KMS-11 (cell line): ENCODE measurements at regions not wholly inside any gene's neighbourhood (a gene's known extent, or its start where the extent isn't known, plus 50 kb on each side); places are given as distances from the start of the nearest gene placed in this dataset.

ENCODE experiments used
- H2AFZ ChIP-seq: fragments of 200-600 bp; sonication (generic); 2 replicates; pipeline ENCODE4 v1.6.1; 2016; ENCODE audit warnings: antibody characterized with exemption, mixed run types, low read depth
- H3K27ac ChIP-seq: fragments of 200-600 bp; sonication (generic); 2 replicates; pipeline ENCODE4 v1.6.1; 2016; ENCODE audit warnings: mild to moderate bottlenecking, mixed run types
- H3K27me3 ChIP-seq: fragments of 200-600 bp; sonication (generic); 2 replicates; pipeline ENCODE4 v1.6.1; 2017; ENCODE audit warnings: mild to moderate bottlenecking, low read depth, mixed run types, moderate library complexity; ENCODE audit not compliant: insufficient read depth
- H3K36me3 ChIP-seq: fragments of 200-600 bp; sonication (generic); 2 replicates; pipeline ENCODE4 v1.6.1; 2017; ENCODE audit warnings: mild to moderate bottlenecking, mixed run types; ENCODE audit not compliant: insufficient read depth
- H3K4me1 ChIP-seq: fragments of 200-600 bp; sonication (generic); 2 replicates; pipeline ENCODE4 v1.6.1; 2016; ENCODE audit warnings: mild to moderate bottlenecking, low read depth, mixed run types; ENCODE audit not compliant: poor library complexity, severe bottlenecking
- H3K4me2 ChIP-seq: fragments of 200-600 bp; sonication (generic); 2 replicates; pipeline ENCODE4 v1.7.0; 2016; ENCODE audit warnings: mild to moderate bottlenecking, mixed run types
- H3K4me3 ChIP-seq: fragments of 200-600 bp; sonication (generic); IDR thresholded peaks from 2 replicates; pipeline ENCODE4 v1.6.1; 2017; ENCODE audit warnings: low read depth, low read length, mixed read lengths; ENCODE audit not compliant: insufficient read depth
- H3K79me2 ChIP-seq: fragments of 200-600 bp; sonication (generic); 2 replicates; pipeline ENCODE4 v1.6.1; 2016; ENCODE audit warnings: low read depth, mixed run types; ENCODE audit not compliant: insufficient read depth
- H3K9ac ChIP-seq: fragments of 200-600 bp; sonication (generic); 2 replicates; pipeline ENCODE4 v1.6.1; 2016; ENCODE audit warnings: mild to moderate bottlenecking, mixed run types
- H4K20me1 ChIP-seq: fragments of 200-600 bp; sonication (generic); 2 replicates; pipeline ENCODE4 v1.6.1; 2016; ENCODE audit warnings: mild to moderate bottlenecking, mixed run types; ENCODE audit not compliant: insufficient read depth
- CTCF ChIP-seq: fragments of 200-600 bp; sonication (generic); conservative IDR thresholded peaks from 2 replicates; pipeline ENCODE4 v1.6.1; 2017; ENCODE audit warnings: low read depth, mild to moderate bottlenecking, antibody characterized with exemption, low read length, moderate library complexity, mixed read lengths

GRCh38 chr2:52881606-52882005, 886.0 kb upstream of the CHAC2 start:
- Histone ChIP-seq H3K4me3 (no peak overlapping the region), H3K9ac (no peak overlapping the region), H3K79me2 (no peaks in the 10 kb centered on the region), H3K27me3 (no peaks in the 10 kb centered on the region), H4K20me1 (no peaks in the 10 kb centered on the region), H3K4me2 (no peak overlapping the region), H3K4me1 (no peaks in the 10 kb centered on the region), H2AFZ (no peak overlapping the region), H3K27ac (no peak overlapping the region), H3K36me3 (no peaks in the 10 kb centered on the region)
- TF ChIP-seq CTCF = no peak

- H3K27ac ChIP-seq = no peak overlapping the region
- H4K20me1 ChIP-seq = no peaks in the 10 kb centered on the region
- H3K4me3 ChIP-seq = no peak overlapping the region
- no peaks in the 10 kb centered on the region for H3K79me2 ChIP-seq
- no peaks in the 10 kb centered on the region for H3K4me1 ChIP-seq
- H3K27me3 ChIP-seq = no peaks in the 10 kb centered on the region
- no peak overlapping the region for H3K9ac ChIP-seq
- no peaks in the 10 kb centered on the region for H3K36me3 ChIP-seq
- no peak overlapping the region for H3K4me2 ChIP-seq
- TF ChIP-seq CTCF = no peak
- H2AFZ ChIP-seq = no peak overlapping the region
Measured at GRCh38 chr2:52880872-52881271, 886.7 kb upstream of the CHAC2 start.

- H3K36me3 ChIP-seq = no peaks in the 10 kb centered on the region
- H3K79me2 ChIP-seq = no peaks in the 10 kb centered on the region
- no peak overlapping the region for H3K9ac ChIP-seq
- TF ChIP-seq CTCF = no peak
- no peaks in the 10 kb centered on the region for H3K27me3 ChIP-seq
- H4K20me1 ChIP-seq = no peaks in the 10 kb centered on the region
- no peak overlapping the region for H3K4me3 ChIP-seq
- H3K4me2 ChIP-seq = no peak overlapping the region
- H3K27ac ChIP-seq = no peak overlapping the region
- no peaks in the 10 kb centered on the region for H3K4me1 ChIP-seq
- H2AFZ ChIP-seq = no peak overlapping the region
Measured at GRCh38 chr2:52879561-52879960, 888.0 kb upstream of the CHAC2 start.

- H3K4me3 ChIP-seq = no peak overlapping the region
- no peaks in the 10 kb centered on the region for H3K27me3 ChIP-seq
- H3K4me2 ChIP-seq = no peak overlapping the region
- H3K4me1 ChIP-seq = no peaks in the 10 kb centered on the region
- H2AFZ ChIP-seq = no peak overlapping the region
- H4K20me1 ChIP-seq = no peaks in the 10 kb centered on the region
- no peak overlapping the region for H3K27ac ChIP-seq
- no peak for TF ChIP-seq CTCF
- H3K36me3 ChIP-seq = no peaks in the 10 kb centered on the region
- no peaks in the 10 kb centered on the region for H3K79me2 ChIP-seq
- no peak overlapping the region for H3K9ac ChIP-seq
Measured at GRCh38 chr2:52877703-52878102, 889.9 kb upstream of the CHAC2 start.
